H54 (cell line): ENCODE measurements at regions not wholly inside any gene's neighbourhood (a gene's known extent, or its start where the extent isn't known, plus 50 kb on each side); places are given as distances from the start of the nearest gene placed in this dataset.
A peak's percentile ranks its signal among the peaks of the same experiment; 100 is the strongest.

Experiments
- DNase-seq: peaks from one replicate; pipeline ENCODE4 v3.0.0; 2011; ENCODE audit warnings: low spot score, mixed read lengths; ENCODE audit not compliant: insufficient read length
- FAIRE-seq: peaks from 3 replicates; lab custom pipeline; 2011; peaks lifted over from hg19 to GRCh38; lab: Jason Lieb, UNC
- POLR2A ChIP-seq: IDR thresholded peaks from 2 replicates; pipeline ENCODE4 v1.6.1; 2011; ENCODE audit warnings: low read depth, mild to moderate bottlenecking, low read length

DNA sequence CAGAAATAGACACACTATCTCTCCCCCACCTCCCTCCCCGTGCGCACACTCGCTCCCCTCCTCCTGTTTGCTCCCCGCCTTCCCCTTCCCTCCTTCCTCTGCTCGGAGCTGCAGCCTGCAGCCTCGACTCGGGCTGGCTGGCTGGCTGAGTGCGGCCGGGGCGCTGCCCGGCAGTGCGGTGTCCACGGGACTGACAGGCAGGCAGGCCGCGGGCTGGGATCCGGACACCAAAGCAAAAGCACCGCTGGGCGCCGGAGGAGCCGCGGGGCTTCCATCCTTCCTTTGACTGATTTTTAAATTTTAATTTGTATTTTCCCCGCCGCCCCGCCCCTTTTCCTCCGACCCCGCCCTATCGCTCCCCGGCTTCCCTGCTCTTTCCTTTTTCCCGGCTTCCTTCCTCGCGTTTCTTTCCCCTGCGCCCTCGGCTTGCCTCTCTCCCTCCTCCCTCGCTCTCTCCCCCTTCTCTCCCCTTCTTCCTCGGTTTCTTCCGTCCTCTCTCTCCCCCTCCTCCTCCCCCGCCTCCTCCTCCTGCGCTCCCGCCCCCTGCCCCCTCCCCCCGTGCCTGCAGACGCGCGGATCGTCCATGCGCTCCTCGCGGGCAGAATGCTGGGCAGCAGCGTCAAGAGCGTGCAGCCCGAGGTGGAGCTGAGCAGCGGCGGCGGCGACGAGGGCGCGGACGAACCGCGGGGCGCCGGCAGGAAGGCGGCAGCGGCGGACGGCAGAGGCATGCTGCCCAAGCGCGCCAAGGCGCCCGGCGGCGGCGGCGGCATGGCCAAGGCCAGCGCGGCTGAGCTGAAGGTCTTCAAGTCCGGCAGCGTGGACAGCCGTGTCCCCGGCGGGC, 109.4 kb downstream of the NAV1 start:
- DNase-seq, result peak; percentile 67
- FAIRE-seq, result no peak
- TF ChIP-seq POLR2A, result peak; percentile 55

DNA sequence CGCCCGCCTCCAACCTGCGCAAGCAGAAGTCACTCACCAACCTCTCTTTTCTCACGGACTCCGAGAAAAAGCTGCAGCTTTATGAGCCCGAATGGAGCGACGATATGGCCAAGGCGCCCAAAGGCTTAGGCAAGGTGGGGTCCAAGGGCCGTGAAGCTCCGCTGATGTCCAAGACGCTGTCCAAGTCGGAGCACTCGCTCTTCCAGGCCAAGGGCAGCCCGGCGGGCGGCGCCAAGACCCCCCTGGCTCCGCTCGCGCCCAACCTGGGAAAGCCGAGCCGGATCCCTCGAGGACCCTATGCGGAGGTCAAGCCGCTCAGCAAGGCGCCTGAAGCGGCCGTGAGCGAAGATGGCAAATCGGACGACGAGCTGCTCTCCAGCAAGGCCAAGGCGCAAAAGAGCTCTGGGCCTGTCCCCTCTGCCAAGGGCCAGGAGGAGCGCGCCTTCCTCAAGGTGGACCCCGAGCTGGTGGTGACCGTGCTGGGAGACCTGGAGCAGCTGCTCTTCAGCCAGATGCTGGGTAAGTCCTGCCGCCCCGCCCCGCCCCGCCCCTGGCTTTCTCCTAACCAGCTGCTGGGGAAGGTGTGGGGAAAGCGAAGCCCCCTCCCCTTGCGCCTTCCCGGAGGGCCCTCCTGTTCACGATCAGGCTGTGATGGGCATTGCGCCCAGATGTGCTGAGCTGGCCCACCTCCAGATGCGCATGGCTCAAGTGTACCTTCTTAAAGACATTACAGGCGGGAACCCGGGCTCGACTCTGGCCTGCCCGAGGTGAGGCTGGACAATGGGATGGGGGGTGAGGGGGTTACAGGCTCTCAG, 110.2 kb downstream of the NAV1 start:
- no peak for FAIRE-seq
- no peak for DNase-seq
- no peak for TF ChIP-seq POLR2A

DNA sequence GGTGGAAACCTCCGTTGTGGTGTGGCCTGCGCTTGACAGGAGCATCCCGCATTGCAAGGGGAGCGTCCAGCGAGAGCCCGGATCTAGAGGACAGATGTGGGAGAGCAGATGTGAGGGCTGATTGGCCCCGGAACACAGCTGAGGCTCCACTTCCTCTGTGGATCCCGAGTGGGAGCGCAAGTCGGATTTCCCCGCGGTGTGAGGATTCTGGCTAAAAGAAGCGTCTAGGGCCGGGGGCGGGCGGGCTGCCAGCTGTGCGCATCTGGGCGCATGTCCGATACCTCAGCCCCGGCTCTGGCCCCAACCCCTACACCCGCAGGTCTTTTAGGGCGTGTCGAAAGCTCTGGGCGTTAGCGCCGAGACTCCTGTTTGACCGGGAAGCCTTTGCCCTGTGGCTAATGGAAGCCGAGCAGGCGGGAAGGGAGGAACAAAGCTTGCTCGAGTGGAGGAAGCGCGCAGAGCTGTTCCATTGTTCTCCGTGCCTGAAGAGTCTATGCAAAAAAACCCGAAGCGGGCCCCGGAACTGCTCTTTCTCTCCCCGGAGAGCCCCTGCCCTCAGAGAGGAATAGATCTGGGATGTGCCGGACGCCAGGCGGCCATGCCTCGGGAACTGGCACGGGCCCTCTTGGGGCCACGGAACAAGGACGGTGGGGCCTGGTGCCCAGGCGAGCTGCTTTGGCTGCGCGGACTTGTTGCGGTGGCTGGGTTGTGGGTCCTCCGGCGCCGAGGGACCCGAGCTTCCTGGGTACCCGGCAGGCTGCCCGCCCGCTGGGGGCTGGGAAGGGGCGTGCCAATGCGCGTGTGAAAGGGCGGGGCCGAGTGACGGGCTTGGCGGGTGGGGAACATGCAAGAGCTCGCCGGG, 111.1 kb downstream of the NAV1 start:
- DNase-seq (no peak), FAIRE-seq (no peak)
- no peak for TF ChIP-seq POLR2A

GRCh38 chr1:201650623-201650933, 111.7 kb downstream of the NAV1 start:
- no peak for FAIRE-seq
- no peak for DNase-seq
- no peak for TF ChIP-seq POLR2A

DNA sequence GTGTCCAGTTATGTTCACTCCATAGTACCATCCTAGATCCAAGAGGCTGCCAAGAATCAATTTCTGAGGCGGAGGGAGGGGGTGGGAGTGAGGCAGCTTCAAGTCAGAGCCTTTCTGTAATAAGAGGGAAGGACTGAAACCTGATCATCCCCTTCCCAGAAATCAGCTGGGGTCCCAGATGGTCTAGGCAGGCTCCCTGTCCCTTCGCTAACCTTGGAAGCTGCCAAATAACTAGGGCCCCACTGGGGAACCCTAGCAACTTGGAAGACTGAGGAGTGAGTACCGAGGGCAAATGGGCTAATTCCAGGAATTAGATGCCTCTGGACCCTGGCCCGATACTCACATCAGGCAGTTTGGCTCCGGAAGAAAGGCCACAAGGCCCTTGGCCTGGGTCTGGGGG, 113.3 kb downstream of the NAV1 start:
- TF ChIP-seq POLR2A, result no peak
- FAIRE-seq (no peak), DNase-seq (no peak)

- no peak for DNase-seq
- FAIRE-seq, result no peak
- no peak for TF ChIP-seq POLR2A
Observed at GRCh38 chr1:201653233-201653632, 114.3 kb downstream of the NAV1 start.

DNA sequence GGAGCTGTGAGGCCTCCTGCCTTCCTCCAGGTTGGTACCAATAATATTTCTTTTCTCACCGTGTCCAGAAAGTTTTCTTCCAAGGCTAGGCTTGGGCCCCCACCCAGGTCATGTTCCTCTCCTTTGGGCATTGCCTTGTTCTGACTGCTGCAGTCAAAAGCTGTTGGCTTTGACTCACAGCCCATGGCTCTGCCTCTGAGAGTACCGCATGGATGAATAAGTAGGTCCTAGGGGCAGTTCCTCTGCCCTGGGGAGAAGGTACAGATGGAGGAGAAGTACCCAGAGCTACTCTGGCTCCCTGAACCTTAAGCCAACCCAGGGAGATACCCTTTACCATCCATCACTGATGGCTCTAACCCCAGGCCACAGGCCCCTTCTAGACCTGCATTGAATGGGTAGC, 115.0 kb downstream of the NAV1 start:
- TF ChIP-seq POLR2A, result no peak
- DNase-seq (no peak), FAIRE-seq (no peak)

DNA sequence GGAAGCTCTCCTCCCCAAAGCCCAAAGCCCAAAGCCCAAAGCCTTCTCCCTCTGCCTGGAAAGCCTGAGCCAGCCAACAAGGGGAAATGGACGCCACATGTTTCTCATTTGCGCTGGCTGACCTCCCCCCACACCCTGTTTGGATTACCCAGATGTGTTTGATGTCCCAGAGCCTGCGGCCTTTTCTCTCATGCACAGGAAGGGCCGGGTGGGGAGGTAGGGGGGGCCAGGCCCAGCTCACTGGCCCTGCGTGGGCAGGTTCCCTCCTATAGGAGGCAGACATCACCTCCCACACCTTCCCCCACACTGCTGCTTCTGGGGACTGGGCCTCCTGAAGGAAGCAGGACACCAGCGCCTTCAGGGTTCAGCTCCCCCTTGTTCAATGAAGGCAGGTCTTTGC, 116.3 kb downstream of the NAV1 start:
- FAIRE-seq (no peak), DNase-seq (no peak)
- TF ChIP-seq POLR2A, result no peak

GRCh38 chr1:201655910-201656309, 117.0 kb downstream of the NAV1 start:
- FAIRE-seq (no peak), DNase-seq (no peak)
- no peak for TF ChIP-seq POLR2A

- FAIRE-seq, result no peak
- DNase-seq, result no peak
- TF ChIP-seq POLR2A, result no peak
Observed at GRCh38 chr1:201656311-201657032, 117.5 kb downstream of the NAV1 start.

DNA sequence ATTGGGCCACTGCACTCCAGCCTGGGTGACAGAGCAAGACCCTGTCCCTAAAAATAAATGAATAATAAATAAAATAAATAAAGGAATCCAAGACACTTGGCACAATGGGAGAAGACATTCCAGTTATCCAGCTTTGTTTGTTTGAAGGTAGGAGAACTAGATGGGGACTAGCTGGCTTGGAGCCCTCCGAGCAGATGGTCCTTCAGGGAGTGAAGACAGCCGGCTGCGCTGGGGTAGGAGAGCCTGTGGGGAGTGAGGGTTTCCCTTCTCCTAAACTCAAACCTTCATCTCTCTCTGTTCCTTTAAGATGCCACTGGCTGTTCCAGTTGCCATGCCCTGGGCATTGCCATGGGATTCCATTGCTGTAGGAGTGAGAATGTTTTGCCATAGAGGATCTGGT, 120.6 kb downstream of the NAV1 start:
- FAIRE-seq, result no peak
- no peak for TF ChIP-seq POLR2A

DNA sequence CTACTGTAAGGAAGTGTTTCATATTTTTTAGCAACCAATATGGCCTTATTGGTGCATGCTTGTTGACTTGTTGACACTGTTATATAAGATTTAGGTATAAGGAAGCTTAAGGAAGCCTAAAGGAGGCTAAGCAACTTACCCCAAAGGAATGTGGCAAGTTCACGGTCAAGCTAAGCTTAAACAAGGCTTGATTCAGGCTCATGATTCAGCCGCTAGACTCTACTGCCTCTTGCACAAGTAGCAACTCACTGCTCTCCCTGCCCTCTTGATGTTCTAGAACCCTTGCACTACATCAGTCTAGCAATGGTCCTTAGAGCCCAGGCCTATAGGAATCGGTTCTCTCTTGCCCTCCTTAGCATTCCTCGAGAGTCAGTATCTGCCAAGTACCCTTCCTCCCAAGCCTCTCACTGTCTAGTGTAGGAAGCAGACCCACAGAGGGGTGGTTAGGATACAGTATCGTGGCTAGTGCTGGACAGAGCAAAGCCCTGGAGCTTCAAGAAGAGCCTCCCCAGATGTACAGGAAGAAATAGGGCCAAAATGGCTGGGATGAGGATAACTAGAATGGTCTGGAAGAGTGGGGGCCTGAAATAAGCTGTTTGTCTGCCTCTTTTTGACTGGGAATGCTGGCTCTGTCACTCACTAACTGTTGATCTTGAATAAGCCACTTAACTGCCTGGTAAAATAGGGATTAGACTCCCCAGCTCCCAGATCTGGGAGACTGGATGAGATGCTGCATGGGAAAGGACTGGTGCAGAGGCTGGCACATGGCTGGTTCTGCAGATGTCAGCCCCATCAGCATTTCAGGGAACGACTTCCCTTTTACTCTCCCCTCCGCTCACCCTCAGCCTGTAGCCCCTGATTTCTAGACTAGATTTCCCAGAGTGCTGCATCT, 122.2 kb downstream of the NAV1 start:
- no peak for DNase-seq
- TF ChIP-seq POLR2A, result no peak
- no peak for FAIRE-seq

More for the DNA sequence above, 120.6 kb downstream of the NAV1 start:
- DNase-seq, result no peak
